HUES48 (cell line): ENCODE measurements at regions not wholly inside any gene's neighbourhood (a gene's known extent, or its start where the extent isn't known, plus 50 kb on each side); places are given as distances from the start of the nearest gene placed in this dataset.

ENCODE experiments used
- H3K27ac ChIP-seq: one replicate; pipeline ENCODE4 v1.7.0; 2013; ENCODE audit warnings: low read depth, low read length, inconsistent platforms
- H3K27me3 ChIP-seq: 2 replicates; pipeline ENCODE4 v1.6.1; 2013; ENCODE audit warnings: mild to moderate bottlenecking, low read length; ENCODE audit not compliant: control insufficient read depth, insufficient read depth
- H3K36me3 ChIP-seq: 2 replicates; pipeline ENCODE4 v1.6.1; 2013; ENCODE audit warnings: low read length; ENCODE audit not compliant: control insufficient read depth, insufficient read depth
- H3K4me1 ChIP-seq: 2 replicates; pipeline ENCODE4 v1.6.1; 2013; ENCODE audit warnings: mild to moderate bottlenecking, low read length; ENCODE audit not compliant: control insufficient read depth, insufficient read depth
- H3K4me3 ChIP-seq: 2 replicates; pipeline ENCODE4 v1.5.1; 2013; ENCODE audit warnings: mild to moderate bottlenecking, low read depth, low read length
- H3K9ac ChIP-seq: 2 replicates; pipeline ENCODE4 v1.6.1; 2013; ENCODE audit warnings: mild to moderate bottlenecking, low read depth, low read length, moderate library complexity
- H3K9me3 ChIP-seq: 2 replicates; pipeline ENCODE4 v1.6.1; 2013; ENCODE audit warnings: low read length; ENCODE audit not compliant: control insufficient read depth, insufficient read depth

- Histone ChIP-seq H3K36me3 (no peaks in the 10 kb centered on the region), H3K4me3 (no peak overlapping the region), H3K9ac (no peak overlapping the region), H3K27me3 (no peaks in the 10 kb centered on the region), H3K9me3 (peaks cover 7% of the 10 kb centered on the region; the same call in 1 of the 2 replicates), H3K27ac (no peak overlapping the region), H3K4me1 (no peaks in the 10 kb centered on the region)
These were observed 489.2 kb upstream of the ROBO2 start for GRCh38 chr3:76550522-76551201.

GRCh38 chr3:76551739-76552138 is 488.2 kb upstream of the ROBO2 start:
- Histone ChIP-seq H3K27ac (no peak overlapping the region), H3K9ac (no peak overlapping the region), H3K4me3 (no peak overlapping the region), H3K36me3 (no peaks in the 10 kb centered on the region), H3K4me1 (no peaks in the 10 kb centered on the region), H3K27me3 (no peaks in the 10 kb centered on the region), H3K9me3 (peaks cover 7% of the 10 kb centered on the region; the same call in 1 of the 2 replicates)

- Histone ChIP-seq H3K36me3 (no peaks in the 10 kb centered on the region), H3K27ac (no peak overlapping the region), H3K4me3 (no peak overlapping the region), H3K9me3 (peaks cover 7% of the 10 kb centered on the region; the same call in 1 of the 2 replicates), H3K27me3 (no peaks in the 10 kb centered on the region), H3K4me1 (no peaks in the 10 kb centered on the region), H3K9ac (no peak overlapping the region)
These were observed 487.2 kb upstream of the ROBO2 start for GRCh38 chr3:76552653-76553052.

- no peak overlapping the region for H3K27ac ChIP-seq
- H3K9ac ChIP-seq = no peak overlapping the region
- no peak overlapping the region for H3K4me3 ChIP-seq
- peaks cover 7% of the 10 kb centered on the region; the same call in 1 of the 2 replicates for H3K9me3 ChIP-seq
- H3K36me3 ChIP-seq = no peaks in the 10 kb centered on the region
- no peaks in the 10 kb centered on the region for H3K27me3 ChIP-seq
- H3K4me1 ChIP-seq = no peaks in the 10 kb centered on the region
These were observed 485.2 kb upstream of the ROBO2 start for GRCh38 chr3:76554707-76555106.

- H3K27me3 ChIP-seq = no peaks in the 10 kb centered on the region
- peaks cover 14% of the 10 kb centered on the region for H3K4me1 ChIP-seq
- H3K4me3 ChIP-seq = no peak overlapping the region
- no peak overlapping the region for H3K27ac ChIP-seq
- H3K9ac ChIP-seq = no peak overlapping the region
- H3K36me3 ChIP-seq = no peaks in the 10 kb centered on the region
- no peaks in the 10 kb centered on the region for H3K9me3 ChIP-seq
These were observed 478.2 kb upstream of the ROBO2 start for GRCh38 chr3:76561494-76562236.

GRCh38 chr3:76565496-76566210 is 474.2 kb upstream of the ROBO2 start:
- Histone ChIP-seq H3K27me3 (no peaks in the 10 kb centered on the region), H3K4me3 (no peak overlapping the region), H3K4me1 (peaks cover 14% of the 10 kb centered on the region), H3K9ac (no peak overlapping the region), H3K9me3 (no peaks in the 10 kb centered on the region), H3K27ac (no peak overlapping the region), H3K36me3 (no peaks in the 10 kb centered on the region)

- Histone ChIP-seq H3K27me3 (no peaks in the 10 kb centered on the region), H3K4me1 (peaks cover 13% of the 10 kb centered on the region), H3K27ac (no peak overlapping the region), H3K4me3 (no peak overlapping the region), H3K36me3 (no peaks in the 10 kb centered on the region), H3K9ac (no peak overlapping the region), H3K9me3 (no peaks in the 10 kb centered on the region)
These were observed 473.7 kb upstream of the ROBO2 start for GRCh38 chr3:76566211-76566534.

- Histone ChIP-seq H3K9ac (no peak overlapping the region), H3K4me1 (peaks cover 6% of the 10 kb centered on the region), H3K27ac (no peak overlapping the region), H3K36me3 (no peaks in the 10 kb centered on the region), H3K27me3 (no peaks in the 10 kb centered on the region), H3K9me3 (no peaks in the 10 kb centered on the region), H3K4me3 (no peak overlapping the region)
These were observed 473.0 kb upstream of the ROBO2 start for GRCh38 chr3:76566904-76567303.

- H3K36me3 ChIP-seq = no peaks in the 10 kb centered on the region
- H3K27me3 ChIP-seq = no peaks in the 10 kb centered on the region
- no peaks in the 10 kb centered on the region for H3K9me3 ChIP-seq
- no peak overlapping the region for H3K27ac ChIP-seq
- H3K4me1 ChIP-seq = peaks cover 4% of the 10 kb centered on the region; the same call in 1 of the 2 replicates
- H3K9ac ChIP-seq = no peak overlapping the region
- no peak overlapping the region for H3K4me3 ChIP-seq
These were observed 469.4 kb upstream of the ROBO2 start for GRCh38 chr3:76570436-76571057.

- Histone ChIP-seq H3K9ac (no peak overlapping the region), H3K27me3 (no peaks in the 10 kb centered on the region), H3K4me3 (no peak overlapping the region), H3K4me1 (peaks cover 4% of the 10 kb centered on the region; the same call in 1 of the 2 replicates), H3K9me3 (no peaks in the 10 kb centered on the region), H3K36me3 (no peaks in the 10 kb centered on the region), H3K27ac (no peak overlapping the region)
These were observed 463.7 kb upstream of the ROBO2 start for GRCh38 chr3:76576201-76576600.
